ENCODE measurements at regions not wholly inside any gene's neighbourhood (a gene's known extent, or its start where the extent isn't known, plus 50 kb on each side); places are given as distances from the start of the nearest gene placed in this dataset.

DNA sequence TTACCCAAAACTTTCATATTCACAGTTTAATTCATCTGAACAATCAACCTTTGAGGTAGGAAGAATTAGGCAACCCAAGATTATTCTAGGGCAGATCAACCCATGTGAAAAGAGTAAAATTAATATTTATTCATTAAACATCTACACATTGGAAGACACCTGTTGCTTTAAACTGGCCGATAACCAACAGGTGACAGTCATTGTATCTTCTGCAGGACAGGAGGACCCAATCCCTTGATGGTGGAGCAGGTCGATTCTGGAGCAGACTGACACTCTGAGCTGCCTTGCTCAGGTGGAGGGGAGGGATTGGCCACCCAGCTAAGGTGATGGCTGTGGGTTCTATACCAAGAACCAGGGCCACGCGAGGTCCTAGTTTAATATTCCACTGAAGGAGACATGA is 230.3 kb downstream of the OSR1 start:
- Histone ChIP-seq H3K4me3 (ENCODE audit: low read length) (no peak overlapping the region), H3K27me3 (ENCODE audit: control insufficient read depth in 1 of 2, insufficient read depth in 2 of 2, low read length in 2 of 2) (no peaks in the 10 kb centered on the region), H3K9me3 (ENCODE audit: control insufficient read depth in 1 of 2, insufficient read depth in 1 of 2, low read length in 2 of 2) (no peaks in the 10 kb centered on the region), H3K36me3 (ENCODE audit: insufficient read depth, low read length) (no peaks in the 10 kb centered on the region), H3K27ac (ENCODE audit: low read depth in 1 of 2, low read length in 2 of 2) (no peak overlapping the region), H3K4me1 (ENCODE audit: insufficient read depth, low read length) (no peaks in the 10 kb centered on the region)
- intact Hi-C loops (cut with DNase I, micrococcal nuclease) = no loop called here
- ATAC-seq (ENCODE audit: poor library complexity) = no peak
- no peak for TF ChIP-seq CTCF (IDR thresholded peaks at IDR 0.05)
- Mint-ChIP-seq H3K4me1 (ENCODE audit: low read depth) (no peaks in the 10 kb centered on the region), H3K4me3 (no peak overlapping the region), H3K27ac (no peak overlapping the region), H3K27me3 (no peaks in the 10 kb centered on the region), H3K9me3 (peaks cover 2% of the 10 kb centered on the region), H3K36me3 (ENCODE audit: low read depth) (no peaks in the 10 kb centered on the region)
- POLR2A ChIA-PET = no interaction called here
- DNase-seq = no peak
- CTCF ChIA-PET = no interaction called here

GRCh38 chr2:19127616-19128015 is 230.8 kb downstream of the OSR1 start:
- no peaks in the 10 kb centered on the region for H3K9me3 ChIP-seq (ENCODE audit: control insufficient read depth in 1 of 2, insufficient read depth in 1 of 2, low read length in 2 of 2)
- H3K27ac ChIP-seq (ENCODE audit: low read depth in 1 of 2, low read length in 2 of 2) = no peak overlapping the region
- no peaks in the 10 kb centered on the region for H3K27me3 ChIP-seq (ENCODE audit: control insufficient read depth in 1 of 2, insufficient read depth in 2 of 2, low read length in 2 of 2)
- Mint-ChIP-seq H3K4me3 (no peak overlapping the region), H3K36me3 (ENCODE audit: low read depth) (no peaks in the 10 kb centered on the region), H3K27ac (no peak overlapping the region), H3K9me3 (peaks cover 2% of the 10 kb centered on the region), H3K4me1 (ENCODE audit: low read depth) (no peaks in the 10 kb centered on the region), H3K27me3 (no peaks in the 10 kb centered on the region)
- no peaks in the 10 kb centered on the region for H3K36me3 ChIP-seq (ENCODE audit: insufficient read depth, low read length)
- ChIA-PET CTCF (no interaction called here), POLR2A (no interaction called here)
- H3K4me1 ChIP-seq (ENCODE audit: insufficient read depth, low read length) = no peaks in the 10 kb centered on the region
- intact Hi-C loops (cut with DNase I, micrococcal nuclease) = no loop called here
- no peak overlapping the region for H3K4me3 ChIP-seq (ENCODE audit: low read length)
- TF ChIP-seq CTCF (IDR thresholded peaks at IDR 0.05) = no peak
- no peak for ATAC-seq (ENCODE audit: poor library complexity)
- no peak for DNase-seq

DNA sequence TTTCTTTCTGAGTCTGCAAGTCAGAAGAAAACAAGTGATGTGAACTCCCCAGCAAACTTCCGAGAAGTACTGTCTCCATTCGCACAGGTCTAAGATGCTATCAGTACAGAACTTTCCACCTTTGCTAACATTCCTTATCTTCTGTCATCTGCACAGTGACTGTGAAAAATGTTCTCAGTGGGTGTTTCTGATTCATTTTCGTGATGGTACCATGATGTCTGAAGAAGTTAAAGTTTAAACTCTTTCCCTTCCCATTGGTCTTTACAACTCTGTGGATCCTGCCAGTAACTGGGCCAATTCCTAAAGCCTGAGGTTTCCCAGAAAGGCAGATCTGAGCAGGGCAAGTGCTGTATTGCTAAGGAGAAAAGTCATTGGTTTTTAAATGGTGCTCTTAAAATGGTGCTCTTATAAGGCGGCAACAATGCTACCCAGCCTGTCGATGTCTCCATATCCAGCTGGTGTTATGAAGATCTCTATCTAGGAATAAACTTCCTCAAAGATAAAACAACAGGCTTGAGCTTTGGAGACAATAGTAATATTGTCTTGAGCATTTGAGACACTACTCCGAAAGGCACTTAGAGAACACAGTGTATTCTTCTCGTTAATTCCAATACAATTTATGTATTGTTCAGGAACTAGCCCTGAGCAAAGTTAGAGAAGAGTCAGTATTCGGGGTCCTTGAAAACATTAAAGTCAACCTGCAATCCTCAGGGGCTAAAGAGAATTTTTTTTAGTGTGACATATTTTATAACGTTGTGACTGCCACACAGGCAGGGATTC is 232.3 kb downstream of the OSR1 start:
- no peak for DNase-seq
- H3K9me3 ChIP-seq (ENCODE audit: control insufficient read depth in 1 of 2, insufficient read depth in 1 of 2, low read length in 2 of 2) = no peaks in the 10 kb centered on the region
- intact Hi-C loops (cut with DNase I, micrococcal nuclease) = no loop called here
- no peak for ATAC-seq (ENCODE audit: poor library complexity)
- Mint-ChIP-seq H3K27ac (no peak overlapping the region), H3K4me3 (no peak overlapping the region), H3K9me3 (peaks cover 2% of the 10 kb centered on the region), H3K4me1 (ENCODE audit: low read depth) (no peaks in the 10 kb centered on the region), H3K36me3 (ENCODE audit: low read depth) (no peaks in the 10 kb centered on the region), H3K27me3 (no peaks in the 10 kb centered on the region)
- no peaks in the 10 kb centered on the region for H3K4me1 ChIP-seq (ENCODE audit: insufficient read depth, low read length)
- H3K27ac ChIP-seq (ENCODE audit: low read depth in 1 of 2, low read length in 2 of 2) = no peak overlapping the region
- POLR2A ChIA-PET = no interaction called here
- TF ChIP-seq CTCF (IDR thresholded peaks at IDR 0.05) = no peak
- no peaks in the 10 kb centered on the region for H3K36me3 ChIP-seq (ENCODE audit: insufficient read depth, low read length)
- no peak overlapping the region for H3K4me3 ChIP-seq (ENCODE audit: low read length)
- CTCF ChIA-PET = no interaction called here
- no peaks in the 10 kb centered on the region for H3K27me3 ChIP-seq (ENCODE audit: control insufficient read depth in 1 of 2, insufficient read depth in 2 of 2, low read length in 2 of 2)
